Gastrocnemius medialis (tissue), 4 donors: ENCODE measurements at regions not wholly inside any gene's neighbourhood (a gene's known extent, or its start where the extent isn't known, plus 50 kb on each side); places are given as distances from the start of the nearest gene placed in this dataset.

ENCODE experiments used
- POLR2A ChIP-seq, 2 donors: fragments of 450-650 bp; IDR thresholded peaks; one replicate each; pipeline ENCODE4 v1.6.1; 2017; ENCODE audit warnings: antibody characterized with exemption in 2 of 2, mild to moderate bottlenecking in 2 of 2, moderate library complexity in 2 of 2
- TF ChIP-seq, protein P1 (sequence below), 5 experiments: fragments of 450-650 bp in 3 of 5; fragments of 200-600 bp in 2 of 5; sonication (generic) in 2 of 5; IDR thresholded peaks in 4 of 5; conservative IDR thresholded peaks in 1 of 5; 1 replicate in 4 of 5; 2 replicates in 1 of 5; pipeline ENCODE4 v1.5.1; 2016 to 2019; ENCODE audit warnings: antibody characterized with exemption in 5 of 5, mild to moderate bottlenecking in 3 of 5, moderate library complexity in 3 of 5

DNA sequence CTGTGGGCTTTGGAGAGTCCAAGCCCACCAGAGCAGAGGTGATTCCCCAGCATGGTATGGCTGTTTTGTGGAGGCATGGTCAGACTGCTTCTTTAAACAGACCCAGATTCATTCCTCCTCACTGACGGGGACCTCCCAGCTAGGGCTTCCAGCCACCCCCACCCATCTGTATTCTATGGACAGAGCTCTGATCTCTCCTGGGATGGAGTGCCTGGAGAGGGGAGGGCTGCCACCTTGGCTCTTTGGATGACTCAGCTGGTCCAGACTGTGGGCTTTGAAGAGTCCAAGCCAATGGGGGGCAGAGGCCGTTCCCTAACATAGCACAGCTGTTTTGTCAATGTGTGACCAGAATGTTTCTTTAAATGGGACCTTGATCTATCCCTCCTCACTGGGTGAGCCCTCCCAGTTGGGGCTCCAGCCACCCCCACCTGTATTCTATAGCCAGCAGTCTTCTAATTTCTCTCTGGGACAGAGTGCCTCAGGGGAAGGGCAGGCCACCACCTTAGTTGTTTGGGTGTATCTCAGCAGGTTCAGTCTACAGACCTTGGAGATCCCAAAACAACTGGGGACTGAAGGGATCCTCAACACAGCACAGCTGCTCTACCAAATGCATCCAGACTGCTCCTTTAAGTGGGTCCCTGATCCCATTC, 122.0 kb upstream of the OSTN start:
- TF ChIP-seq, protein P1, sequence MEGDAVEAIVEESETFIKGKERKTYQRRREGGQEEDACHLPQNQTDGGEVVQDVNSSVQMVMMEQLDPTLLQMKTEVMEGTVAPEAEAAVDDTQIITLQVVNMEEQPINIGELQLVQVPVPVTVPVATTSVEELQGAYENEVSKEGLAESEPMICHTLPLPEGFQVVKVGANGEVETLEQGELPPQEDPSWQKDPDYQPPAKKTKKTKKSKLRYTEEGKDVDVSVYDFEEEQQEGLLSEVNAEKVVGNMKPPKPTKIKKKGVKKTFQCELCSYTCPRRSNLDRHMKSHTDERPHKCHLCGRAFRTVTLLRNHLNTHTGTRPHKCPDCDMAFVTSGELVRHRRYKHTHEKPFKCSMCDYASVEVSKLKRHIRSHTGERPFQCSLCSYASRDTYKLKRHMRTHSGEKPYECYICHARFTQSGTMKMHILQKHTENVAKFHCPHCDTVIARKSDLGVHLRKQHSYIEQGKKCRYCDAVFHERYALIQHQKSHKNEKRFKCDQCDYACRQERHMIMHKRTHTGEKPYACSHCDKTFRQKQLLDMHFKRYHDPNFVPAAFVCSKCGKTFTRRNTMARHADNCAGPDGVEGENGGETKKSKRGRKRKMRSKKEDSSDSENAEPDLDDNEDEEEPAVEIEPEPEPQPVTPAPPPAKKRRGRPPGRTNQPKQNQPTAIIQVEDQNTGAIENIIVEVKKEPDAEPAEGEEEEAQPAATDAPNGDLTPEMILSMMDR (IDR thresholded peaks at IDR 0.05 in 4 of 5, conservative IDR thresholded peaks at IDR 0.05 in 1 of 5) = no peak
- TF ChIP-seq POLR2A (IDR thresholded peaks at IDR 0.05) = no peak
